ENCODE measurements at regions not wholly inside any gene's neighbourhood (a gene's known extent, or its start where the extent isn't known, plus 50 kb on each side); places are given as distances from the start of the nearest gene placed in this dataset.

DNA sequence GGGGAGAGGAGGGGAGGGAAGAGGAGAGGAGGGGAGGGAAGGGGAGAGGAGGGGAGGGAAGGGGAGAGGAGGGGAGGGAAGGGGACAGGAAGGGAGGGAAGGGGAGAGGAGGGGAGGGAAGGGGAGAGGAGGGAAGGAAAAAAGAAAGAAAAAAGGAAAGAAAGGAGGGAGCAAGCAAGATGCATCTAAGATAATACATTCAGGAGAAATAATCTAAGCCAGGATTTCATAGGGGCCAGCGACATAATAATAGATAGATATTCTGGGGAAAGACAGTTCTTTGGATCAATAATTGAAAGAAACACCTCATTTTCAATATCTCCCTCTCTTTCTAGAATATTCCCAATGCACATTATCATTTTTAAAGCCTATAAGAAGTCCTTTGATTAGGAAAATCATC, 328.9 kb upstream of the ID2 start (continued):
- no peak for TF ChIP-seq MAFK (IDR thresholded peaks at IDR 0.05; ENCODE audit: partially characterized antibody)

DNA sequence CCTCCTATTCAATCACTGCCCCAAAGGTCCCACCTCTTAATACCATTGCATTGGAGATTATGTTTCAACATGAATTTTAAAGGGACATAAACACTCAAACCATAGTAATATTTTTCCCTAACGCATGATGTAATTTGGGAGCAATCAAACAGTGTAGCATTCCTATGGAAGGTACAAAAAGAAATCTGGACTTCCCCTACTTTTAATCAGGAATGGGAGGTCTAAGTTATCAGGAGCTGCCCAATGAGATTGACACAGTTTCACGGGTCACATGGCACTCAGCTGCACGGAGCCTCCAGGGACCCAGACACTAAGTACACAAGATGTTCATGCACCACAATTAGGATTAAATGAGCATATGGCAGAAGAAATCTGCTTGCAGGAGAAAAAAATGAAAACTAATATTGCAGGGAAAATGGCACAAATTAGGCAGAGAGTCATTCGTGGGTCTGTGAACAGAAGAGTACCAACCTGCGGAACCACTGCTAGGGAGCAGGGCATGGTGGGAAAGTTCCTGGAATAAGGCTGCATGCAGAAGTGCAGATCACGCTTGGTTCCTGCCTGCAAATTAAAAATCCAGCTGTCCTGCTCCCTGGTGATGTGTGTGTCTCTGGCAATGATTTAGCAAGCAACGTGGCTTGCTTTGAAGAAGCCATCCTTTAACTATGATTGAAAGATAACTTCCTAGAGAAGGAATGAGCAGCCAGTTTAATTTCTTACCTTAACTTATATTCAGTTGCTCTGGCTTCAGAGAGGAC, 326.6 kb upstream of the ID2 start:
- Histone ChIP-seq H3K4me3 (no peak overlapping the region), H3K4me1 (no peaks in the 10 kb centered on the region), H3K4me2 (no peak overlapping the region), H3K9me3 (0 out of 3 replicates have a peak, but pooled peaks cover 4% of the 10 kb centered on the region), H3K27ac (no peak overlapping the region)
- no peak for TF ChIP-seq RNF2 (IDR thresholded peaks at IDR 0.05; ENCODE audit: borderline replicate concordance, low read depth)
- TF ChIP-seq, protein P1, sequence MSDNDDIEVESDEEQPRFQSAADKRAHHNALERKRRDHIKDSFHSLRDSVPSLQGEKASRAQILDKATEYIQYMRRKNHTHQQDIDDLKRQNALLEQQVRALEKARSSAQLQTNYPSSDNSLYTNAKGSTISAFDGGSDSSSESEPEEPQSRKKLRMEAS (IDR thresholded peaks at IDR 0.05): no peak
- no peak for TF ChIP-seq ZFP36 (IDR thresholded peaks at IDR 0.05; ENCODE audit: borderline replicate concordance, partially characterized antibody)
- TF ChIP-seq NR3C1 (IDR thresholded peaks at IDR 0.05): no peak
- TF ChIP-seq ESRRA (IDR thresholded peaks at IDR 0.05; ENCODE audit: borderline replicate concordance, low read length): no peak
- no peak for TF ChIP-seq RFX5 (IDR thresholded peaks at IDR 0.05)
- TF ChIP-seq SMC3 (IDR thresholded peaks at IDR 0.05): no peak
- no peak for TF ChIP-seq ZC3H11A (IDR thresholded peaks at IDR 0.05)
- TF ChIP-seq NPAS2 (CRISPR knock-in tag; IDR thresholded peaks at IDR 0.05; ENCODE audit: borderline replicate concordance): no peak
- no peak for TF ChIP-seq EP300 (IDR thresholded peaks at IDR 0.05)
- TF ChIP-seq, protein P2, sequence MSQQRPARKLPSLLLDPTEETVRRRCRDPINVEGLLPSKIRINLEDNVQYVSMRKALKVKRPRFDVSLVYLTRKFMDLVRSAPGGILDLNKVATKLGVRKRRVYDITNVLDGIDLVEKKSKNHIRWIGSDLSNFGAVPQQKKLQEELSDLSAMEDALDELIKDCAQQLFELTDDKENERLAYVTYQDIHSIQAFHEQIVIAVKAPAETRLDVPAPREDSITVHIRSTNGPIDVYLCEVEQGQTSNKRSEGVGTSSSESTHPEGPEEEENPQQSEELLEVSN (IDR thresholded peaks at IDR 0.05; ENCODE audit: borderline replicate concordance, low read depth): no peak
- TF ChIP-seq POLR2A (IDR thresholded peaks at IDR 0.05; ENCODE audit: low read length): no peak
- TF ChIP-seq NFE2L2 (conservative IDR thresholded peaks at IDR 0.05; ENCODE audit: low read length): no peak
- TF ChIP-seq ZSCAN20 (CRISPR knock-in tag; IDR thresholded peaks at IDR 0.05): no peak
- no peak for TF ChIP-seq CHD2 (IDR thresholded peaks at IDR 0.05; ENCODE audit: low read length, partially characterized antibody)
- no peak for TF ChIP-seq HMGXB4 (CRISPR knock-in tag; IDR thresholded peaks at IDR 0.05; ENCODE audit: borderline replicate concordance)
- no peak for TF ChIP-seq HES2 (IDR thresholded peaks at IDR 0.05)
- TF ChIP-seq FOSB (CRISPR knock-in tag; IDR thresholded peaks at IDR 0.05): no peak
- TF ChIP-seq ZNF302 (CRISPR knock-in tag; IDR thresholded peaks at IDR 0.05): no peak
- 56% methylated on average over 7 of the region's 7 CpGs for WGBS (ENCODE audit: missing lambda C conversion rate)
- FAIRE-seq (no peak), DNase-seq (ENCODE audit: low read depth in 1 of 2, low spot score in 1 of 2) (no peak), ATAC-seq (no peak)
- POLR2A ChIA-PET: no interaction called here
- CTCF ChIA-PET: no interaction called here

DNA sequence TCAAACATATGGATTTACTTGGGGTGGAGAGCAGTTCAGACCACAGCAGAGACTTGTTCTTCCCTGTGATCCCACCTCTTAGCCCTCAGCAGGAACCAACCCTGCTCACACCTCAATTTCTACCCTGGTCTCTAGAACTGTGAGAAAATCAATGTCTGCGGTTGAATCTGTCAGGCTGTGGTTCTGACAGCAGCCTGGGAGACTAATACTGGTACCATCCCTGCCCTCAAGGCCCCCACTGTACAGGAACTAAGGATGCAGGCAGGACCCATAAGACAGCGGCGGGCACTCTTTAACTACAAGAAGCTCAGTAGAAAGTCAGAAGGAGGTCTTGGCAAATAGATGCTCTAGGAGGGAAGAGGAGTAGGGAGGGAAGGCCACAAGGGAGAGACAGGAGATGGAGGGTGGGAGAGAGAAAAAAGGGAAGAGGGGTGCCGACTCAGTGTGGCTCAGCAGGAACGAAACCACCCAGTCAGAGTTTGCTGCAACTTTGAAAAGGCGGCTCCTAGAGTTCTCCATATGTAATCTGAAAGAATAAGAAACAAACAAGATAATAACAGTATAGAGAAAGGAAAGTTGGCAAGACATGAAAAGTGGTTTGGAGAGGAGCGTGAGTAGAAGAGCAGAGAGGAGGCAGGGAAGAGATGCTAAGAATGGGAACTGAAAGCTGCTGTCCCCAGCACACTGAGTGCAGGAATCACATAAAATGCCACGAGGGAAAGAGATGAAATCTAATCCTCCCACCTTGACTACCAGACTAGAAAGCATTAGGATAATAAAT, 323.9 kb upstream of the ID2 start:
- WGBS (ENCODE audit: missing lambda C conversion rate): 72% methylated on average over 8 of the region's 8 CpGs
- DNase-seq (ENCODE audit: low read depth in 1 of 2, low spot score in 1 of 2) (no peak), FAIRE-seq (no peak), ATAC-seq (no peak)
- no peak overlapping the region for H3K4me3 ChIP-seq
- no peak overlapping the region for H3K27ac ChIP-seq
- POLR2A ChIA-PET: no interaction called here
- 0 out of 3 replicates have a peak, but pooled peaks cover 4% of the 10 kb centered on the region for H3K9me3 ChIP-seq
- CTCF ChIA-PET: no interaction called here
- H3K4me2 ChIP-seq: no peak overlapping the region
- no peaks in the 10 kb centered on the region for H3K4me1 ChIP-seq
- no peak for TF ChIP-seq RAD21 (conservative IDR thresholded peaks at IDR 0.05 in 1 of 2, IDR thresholded peaks at IDR 0.05 in 1 of 2)
- no peak for TF ChIP-seq MYC (IDR thresholded peaks at IDR 0.05; ENCODE audit: borderline replicate concordance, low read length)
- TF ChIP-seq POLR2AphosphoS2 (conservative IDR thresholded peaks at IDR 0.05; ENCODE audit: low read length): no peak
- no peak for TF ChIP-seq HMGXB4 (CRISPR knock-in tag; IDR thresholded peaks at IDR 0.05; ENCODE audit: borderline replicate concordance)
- TF ChIP-seq MAZ (IDR thresholded peaks at IDR 0.05; ENCODE audit: borderline replicate concordance, low read depth, low read length): no peak
- no peak for TF ChIP-seq SREBF2 (IDR thresholded peaks at IDR 0.05)
- no peak for TF ChIP-seq FOSL2 (IDR thresholded peaks at IDR 0.05)
- no peak for TF ChIP-seq FOSL2 (CRISPR knock-in tag; IDR thresholded peaks at IDR 0.05)
- TF ChIP-seq ATOH8 (CRISPR knock-in tag; IDR thresholded peaks at IDR 0.05; ENCODE audit: low read depth): no peak
- TF ChIP-seq SMC3 (IDR thresholded peaks at IDR 0.05): no peak
- no peak for TF ChIP-seq HOXA7 (CRISPR knock-in tag; IDR thresholded peaks at IDR 0.05)
- TF ChIP-seq HES2 (IDR thresholded peaks at IDR 0.05): no peak
- TF ChIP-seq, protein P1 (IDR thresholded peaks at IDR 0.05): no peak
